Amniotic stem cell (primary cell): ENCODE measurements at regions not wholly inside any gene's neighbourhood (a gene's known extent, or its start where the extent isn't known, plus 50 kb on each side); places are given as distances from the start of the nearest gene placed in this dataset.

Source experiments
- DNase-seq: peaks from one replicate; lab custom pipeline; 2025; lab: John Stamatoyannopoulos, UW

DNA sequence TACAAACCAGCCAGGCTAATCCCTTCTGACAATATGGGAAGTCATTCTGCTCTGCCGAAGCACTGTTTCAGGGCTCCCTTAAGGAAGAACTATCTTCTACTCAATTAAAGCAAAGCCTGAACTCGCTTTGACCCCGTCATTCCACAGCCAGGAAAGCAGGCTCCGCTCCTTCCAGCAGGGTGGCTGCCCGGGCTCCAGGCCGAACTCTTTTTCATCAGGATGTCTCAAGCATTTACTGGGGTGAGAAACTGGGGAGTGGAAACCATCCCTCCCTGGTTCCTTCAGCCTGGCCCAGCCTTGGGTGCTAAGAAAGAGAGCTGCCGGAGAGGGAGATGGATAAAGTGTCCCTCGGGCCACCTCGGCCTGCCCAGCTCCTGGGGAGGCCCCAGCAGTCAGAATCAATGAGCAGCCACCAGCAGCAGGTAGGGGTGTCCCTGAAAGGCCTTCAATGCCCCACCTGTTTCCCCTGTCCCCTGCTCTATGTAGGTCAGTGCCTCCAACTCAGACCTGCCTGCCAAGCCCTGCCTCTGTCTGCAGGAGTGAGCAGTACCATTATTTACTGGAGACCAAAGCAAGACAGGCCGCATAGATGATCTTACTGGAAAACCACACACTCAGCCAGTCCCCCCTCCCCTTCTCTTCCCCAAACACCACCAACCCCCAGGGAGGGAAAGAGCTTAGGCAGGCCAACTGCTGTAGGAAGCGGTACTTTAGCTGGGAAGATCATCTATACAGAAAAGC, 225.6 kb upstream of the TLE3 start:
- no peak for DNase-seq

DNA sequence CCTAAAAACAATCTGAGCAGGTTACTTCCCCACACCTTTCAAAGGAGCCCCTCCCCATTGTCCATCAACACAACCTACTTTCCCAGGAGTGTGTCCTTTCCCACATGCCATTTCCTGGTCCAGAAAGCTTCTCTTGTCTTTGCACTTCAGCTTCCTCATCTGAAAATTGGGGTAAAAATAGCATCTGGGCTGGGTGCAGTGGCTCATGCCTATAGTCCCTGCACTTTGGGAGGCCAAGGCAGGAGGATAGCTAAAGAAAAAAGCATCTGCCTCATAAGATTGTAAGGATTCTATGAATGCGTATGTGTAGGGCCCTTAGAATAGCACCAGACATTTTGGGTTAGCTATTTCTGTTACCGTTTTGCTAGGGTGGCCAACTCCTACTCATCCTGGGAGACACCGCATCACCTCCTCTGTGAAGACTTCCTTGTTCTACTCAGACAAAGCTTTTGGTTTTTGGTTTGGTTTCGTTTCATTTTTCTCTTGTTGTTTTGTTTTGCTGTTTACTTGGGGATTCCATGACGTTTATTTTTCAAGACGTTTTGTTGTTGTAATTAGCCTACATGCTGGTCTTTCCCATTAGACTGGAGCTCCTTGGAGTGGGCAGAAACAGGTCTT, 224.4 kb upstream of the TLE3 start:
- DNase-seq = no peak

DNA sequence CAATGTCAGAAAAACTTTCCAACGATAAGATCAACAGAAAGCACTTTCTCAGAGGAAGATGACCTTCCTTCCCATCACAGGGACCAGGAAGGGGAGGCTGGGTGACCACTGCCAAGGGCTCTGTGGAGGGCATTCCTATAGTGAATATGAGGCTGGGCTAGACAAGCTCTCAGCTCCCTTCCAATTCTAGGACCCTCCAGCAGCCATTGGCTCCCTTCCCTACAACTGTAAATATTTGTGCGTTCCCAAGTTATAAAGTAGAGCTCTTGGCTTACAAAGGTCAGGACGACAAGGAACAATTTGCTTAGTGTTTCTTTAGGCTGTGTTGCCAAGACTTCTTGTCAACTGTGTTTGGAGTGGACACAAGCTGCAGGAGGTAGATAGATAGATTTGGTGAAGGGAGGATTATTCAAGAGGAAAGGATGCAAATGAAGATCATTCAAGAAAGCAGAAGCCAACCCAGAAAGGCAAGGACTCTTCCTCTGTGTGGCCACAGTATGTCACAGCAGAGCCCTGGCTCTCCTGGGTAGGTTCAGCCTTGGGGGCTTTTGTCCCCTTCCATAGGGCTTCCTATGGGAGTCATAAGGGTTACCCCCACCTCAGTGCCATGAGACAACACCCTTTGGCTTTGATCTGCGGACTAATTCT, 223.6 kb upstream of the TLE3 start:
- DNase-seq = no peak

DNA sequence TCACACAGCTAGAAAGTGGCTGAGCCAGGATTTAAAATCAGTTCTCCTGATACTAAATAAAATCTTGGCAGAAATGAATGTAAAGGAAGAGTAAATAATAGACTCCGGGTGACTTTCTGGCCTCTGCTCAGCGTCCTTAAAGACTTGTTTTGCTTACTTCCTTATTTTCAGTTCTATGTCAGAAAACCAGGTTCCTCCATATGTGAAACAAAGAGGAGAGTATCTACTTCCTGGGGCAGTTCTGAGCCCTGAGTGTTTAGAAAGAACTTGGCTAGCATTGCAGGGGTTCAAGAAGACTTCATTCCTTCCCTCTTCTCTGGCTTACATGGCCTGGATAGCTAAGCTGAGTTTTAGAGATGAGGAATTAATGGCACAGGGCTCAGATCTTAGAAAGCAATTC, 222.8 kb upstream of the TLE3 start:
- no peak for DNase-seq

DNA sequence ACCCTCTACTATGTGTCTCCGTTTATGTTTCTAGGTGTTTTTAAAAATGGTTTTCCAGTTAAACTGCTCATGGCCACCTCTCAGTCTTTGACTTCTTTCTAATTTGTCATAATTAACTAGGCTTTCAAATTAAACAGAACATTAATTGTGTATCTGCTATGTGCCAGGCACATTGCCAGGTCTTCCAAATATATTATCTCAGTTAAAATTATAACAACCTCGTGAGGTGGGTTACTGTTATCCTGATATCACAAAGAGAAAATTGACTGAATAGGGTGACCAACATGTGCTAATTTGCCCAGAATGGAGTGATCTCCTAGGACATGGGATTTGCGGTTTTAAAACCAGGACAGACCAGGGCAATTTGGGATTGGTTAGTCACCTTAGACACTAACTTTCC, 222.4 kb upstream of the TLE3 start:
- DNase-seq = no peak

DNA sequence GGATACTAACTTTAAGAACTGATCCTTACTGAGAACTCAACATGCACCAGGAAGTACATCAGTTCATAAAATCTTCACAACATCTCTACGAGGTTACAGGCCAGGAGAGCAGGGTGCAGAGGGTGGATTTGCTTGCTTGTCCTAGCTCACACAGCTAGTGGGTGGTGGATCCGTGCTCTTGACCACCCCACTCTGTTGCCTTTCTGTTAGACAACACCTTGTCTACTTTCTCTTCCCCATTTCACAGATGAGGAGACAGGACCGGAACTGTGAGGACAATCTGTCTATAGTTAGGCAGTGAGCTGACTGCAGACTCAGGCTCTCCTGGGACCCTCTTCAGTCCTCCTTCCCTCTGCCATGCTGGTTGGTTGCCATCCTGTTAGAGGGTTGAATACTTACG, 221.7 kb upstream of the TLE3 start:
- DNase-seq = no peak

DNA sequence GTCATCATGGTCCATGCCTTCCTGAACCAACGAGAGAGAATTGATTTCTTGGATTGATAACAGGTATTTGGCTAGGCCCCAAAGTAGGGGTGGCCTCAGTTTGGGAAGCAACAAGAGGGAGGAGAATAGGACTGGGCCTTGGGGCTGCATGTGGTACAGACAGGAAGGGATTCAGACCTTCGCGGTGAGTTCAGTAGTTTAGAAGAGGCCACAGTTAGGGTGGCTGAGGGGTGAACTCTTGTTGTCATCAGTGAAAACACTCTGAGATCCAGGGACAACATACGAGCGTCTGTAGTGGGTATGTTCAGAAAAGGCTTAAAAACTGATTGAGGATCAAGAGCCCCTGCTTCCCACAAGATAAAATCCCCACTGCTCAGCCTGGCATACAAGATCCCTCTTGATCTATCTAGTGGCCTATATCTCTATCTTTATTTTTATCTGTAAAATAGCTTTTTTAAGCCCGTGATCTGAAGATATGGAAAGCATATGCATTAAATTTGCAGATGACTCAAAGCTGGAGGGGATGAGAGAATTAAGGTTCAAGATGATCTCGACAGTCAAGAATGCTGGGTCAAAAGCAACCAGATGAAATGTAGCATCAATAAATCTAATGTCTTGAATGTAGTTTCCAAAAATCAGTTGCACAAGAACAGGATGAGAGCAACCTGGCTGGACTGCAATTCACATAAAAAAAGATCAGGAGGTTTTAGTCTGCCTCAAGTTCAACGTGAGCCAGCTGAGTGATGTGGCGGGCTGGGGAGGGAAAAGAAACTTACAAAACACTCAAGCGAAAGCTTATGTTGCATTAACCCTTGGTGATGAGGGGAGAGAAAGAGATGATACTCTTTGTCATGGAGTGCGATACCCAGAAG, 221.1 kb upstream of the TLE3 start:
- no peak for DNase-seq

DNA sequence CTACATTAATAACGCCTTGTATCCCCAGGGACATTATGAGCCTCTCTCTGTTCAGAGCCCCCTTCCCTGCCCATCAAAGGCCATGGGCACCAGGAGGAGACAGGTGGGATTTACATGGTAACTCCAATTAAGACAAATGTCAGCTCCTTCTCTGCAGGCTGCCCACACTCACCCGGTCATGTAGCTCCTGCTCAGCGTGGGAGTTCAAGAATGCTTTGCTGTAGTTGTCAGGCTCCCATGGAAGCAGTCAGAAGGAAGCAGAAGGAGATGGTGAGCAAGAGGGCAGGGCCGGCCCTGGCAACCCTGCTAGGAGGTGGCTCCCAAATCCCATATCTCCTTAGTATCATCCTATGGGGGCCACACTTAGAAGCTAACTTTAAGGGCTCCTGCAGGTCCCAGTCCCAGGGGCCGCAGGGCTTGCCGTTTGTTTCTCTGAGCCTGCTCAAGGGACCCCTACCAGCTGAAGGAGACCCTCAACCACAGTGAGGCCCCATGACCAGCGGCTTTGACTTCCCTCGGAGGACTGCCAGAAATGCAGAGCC, 218.4 kb upstream of the TLE3 start:
- DNase-seq = no peak

DNA sequence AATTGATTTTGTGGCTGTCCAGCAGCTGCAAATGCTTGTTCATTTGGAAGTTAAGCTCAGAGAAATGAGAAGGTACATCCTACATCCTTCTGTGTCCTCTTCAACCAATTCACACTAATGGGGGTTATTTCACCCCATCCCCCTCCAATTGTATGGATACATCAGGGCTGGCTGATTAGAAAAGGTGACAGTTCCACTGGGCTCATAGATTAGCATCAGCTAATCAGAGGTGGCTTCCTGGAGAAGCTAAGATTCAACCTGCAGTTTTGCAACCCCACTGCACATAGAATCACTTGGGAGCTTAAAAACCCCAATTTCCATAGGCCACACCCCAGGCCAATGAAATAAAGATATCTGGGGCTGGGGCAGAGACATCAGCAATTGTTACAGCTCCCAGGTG, 217.7 kb upstream of the TLE3 start:
- DNase-seq = no peak

DNA sequence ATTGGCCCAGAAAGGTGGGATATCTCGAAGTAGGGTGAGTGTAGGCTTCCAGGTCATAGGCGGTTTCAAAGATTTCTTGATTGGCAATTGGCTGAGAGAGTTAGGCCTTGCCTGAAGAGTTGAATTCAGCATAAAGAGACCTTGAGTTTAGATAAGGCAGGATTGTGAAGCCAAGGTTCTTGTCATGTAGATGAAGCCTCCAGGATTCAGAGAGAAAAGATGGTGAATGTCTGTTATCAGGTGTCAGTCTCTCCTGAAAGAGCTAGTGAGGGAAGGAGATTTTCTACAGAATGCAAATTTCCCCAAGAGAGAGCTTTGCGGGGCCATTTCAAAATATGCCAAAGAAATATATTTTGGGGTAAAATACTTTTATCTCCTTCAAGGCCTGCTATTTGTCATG, 217.0 kb upstream of the TLE3 start:
- DNase-seq = no peak

DNA sequence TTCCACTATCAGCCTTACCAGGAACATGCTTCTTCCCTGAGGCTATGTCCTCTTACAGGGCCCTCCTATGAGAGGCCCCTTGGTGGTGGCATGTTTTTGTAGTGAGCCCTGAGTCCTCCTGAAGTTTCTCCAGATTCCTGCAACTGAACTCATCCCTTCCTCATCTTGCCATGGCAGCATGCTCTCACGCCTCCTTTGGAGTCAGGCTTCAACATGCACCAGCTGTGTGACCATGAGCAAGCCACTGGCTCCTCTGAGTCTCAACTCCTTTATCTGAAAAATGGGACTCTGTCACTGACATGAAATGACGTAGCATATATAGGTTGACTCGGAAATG, 216.3 kb upstream of the TLE3 start:
- DNase-seq = no peak

DNA sequence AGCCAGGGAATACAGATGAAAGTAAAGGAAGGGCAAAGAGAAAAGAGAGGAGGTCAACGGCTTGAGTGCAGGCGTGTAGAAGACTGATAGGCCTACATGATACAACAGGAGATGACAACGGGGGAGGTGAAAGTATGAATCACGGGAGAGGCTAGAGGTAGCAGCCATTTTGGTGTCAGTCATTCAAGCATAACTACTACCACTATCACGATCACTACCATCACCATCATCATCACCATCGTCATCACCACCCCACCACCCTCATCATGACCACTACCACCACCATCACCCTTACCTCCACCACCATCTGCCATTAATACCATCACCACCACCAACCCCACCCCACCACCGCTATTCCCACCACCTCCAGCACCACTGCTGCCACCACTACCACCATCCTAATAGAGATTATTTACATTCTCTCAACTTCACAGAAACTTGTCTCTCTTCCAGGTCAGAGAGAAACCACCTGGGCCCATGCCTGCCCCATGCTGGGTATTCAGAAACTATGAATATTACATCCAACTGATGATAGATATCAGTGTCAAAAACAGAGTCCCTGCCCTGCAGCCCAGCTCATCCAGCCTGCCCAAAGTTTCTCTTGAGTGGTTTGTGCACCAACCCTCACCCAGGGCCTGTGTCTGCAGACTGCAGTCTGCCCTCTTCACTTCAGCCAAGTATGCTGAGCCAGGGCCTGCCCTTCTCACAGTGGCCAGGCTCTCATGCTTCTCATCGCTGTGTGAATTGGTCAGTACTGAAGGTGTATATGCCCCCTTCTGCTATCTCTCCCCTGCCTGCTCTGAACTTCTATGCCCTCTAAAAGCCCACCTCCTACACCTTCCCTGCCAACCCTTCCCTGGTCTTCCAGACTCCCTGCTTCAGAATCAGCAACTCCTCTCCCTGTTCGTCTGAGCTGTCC, 215.6 kb upstream of the TLE3 start:
- DNase-seq = no peak

DNA sequence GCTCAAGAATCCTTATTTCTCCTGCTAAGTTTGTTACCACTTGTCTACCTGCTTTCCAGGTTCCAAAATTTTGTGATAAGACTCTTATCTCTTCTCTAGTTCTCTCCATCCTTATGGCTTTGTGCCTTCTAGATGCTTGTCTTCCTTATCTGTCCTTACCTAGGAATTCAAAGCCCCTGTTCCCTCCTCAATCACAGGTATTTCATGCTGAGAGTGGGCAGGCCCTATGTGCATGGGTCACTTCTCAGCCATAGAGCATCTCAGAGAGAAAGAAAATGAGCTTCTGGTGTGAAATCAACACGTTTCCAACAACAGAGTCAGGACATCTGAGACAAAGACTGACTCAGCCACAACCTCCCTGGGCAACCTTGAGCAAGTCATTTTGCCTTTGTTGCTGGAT, 214.1 kb upstream of the TLE3 start:
- no peak for DNase-seq

DNA sequence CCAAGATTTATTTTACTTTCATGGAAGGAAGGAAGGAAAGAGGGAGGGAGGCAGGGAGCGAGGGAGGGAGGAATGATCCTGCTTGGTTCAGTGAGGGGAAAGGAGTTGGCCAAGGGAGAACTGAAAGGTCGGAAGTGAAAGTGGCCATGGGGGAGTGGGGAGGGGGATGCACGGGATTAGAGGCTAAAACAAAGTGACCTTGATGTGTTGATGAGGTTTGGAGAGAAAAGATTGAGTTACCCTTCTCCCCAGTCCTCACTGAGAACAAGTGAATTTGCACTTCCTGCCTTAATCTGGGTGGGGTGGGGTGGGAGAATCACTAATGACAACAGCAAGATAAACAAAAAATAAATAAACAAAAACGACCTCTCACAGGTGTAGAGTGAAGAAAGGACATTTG, 212.0 kb upstream of the TLE3 start:
- DNase-seq = no peak

DNA sequence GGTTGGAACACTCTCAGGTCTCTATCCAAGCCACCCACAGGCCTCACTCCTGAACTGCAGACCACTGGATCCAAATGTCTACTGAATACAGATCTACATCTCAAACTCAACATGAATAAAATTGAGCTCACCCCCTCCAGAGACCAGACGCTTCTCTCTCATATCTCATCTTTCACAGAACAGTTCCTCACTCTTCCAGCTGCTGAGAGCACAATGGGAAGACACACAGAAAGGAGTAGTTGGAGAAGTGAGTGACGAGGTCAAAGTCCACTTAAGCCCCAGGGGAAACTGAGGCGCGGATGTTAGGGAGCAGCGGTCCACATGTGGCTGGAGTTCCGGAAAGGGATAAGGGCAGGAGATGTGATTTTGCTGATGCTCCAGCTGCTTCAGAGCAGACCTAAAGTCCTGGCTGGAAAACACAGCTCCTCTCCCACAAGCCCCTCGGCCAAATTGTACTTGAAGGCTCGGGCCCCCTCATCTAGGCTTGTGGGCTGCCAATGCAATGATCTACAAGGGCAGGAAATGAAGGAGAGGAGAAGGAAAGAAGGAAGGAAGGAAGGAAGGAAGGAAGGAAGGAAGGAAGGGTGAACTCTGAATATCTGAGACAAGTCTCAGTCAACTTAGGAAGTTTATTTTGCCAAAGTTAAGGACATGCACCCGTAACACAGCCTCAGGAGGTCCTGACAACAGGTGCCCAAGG, 211.2 kb upstream of the TLE3 start:
- DNase-seq = no peak

DNA sequence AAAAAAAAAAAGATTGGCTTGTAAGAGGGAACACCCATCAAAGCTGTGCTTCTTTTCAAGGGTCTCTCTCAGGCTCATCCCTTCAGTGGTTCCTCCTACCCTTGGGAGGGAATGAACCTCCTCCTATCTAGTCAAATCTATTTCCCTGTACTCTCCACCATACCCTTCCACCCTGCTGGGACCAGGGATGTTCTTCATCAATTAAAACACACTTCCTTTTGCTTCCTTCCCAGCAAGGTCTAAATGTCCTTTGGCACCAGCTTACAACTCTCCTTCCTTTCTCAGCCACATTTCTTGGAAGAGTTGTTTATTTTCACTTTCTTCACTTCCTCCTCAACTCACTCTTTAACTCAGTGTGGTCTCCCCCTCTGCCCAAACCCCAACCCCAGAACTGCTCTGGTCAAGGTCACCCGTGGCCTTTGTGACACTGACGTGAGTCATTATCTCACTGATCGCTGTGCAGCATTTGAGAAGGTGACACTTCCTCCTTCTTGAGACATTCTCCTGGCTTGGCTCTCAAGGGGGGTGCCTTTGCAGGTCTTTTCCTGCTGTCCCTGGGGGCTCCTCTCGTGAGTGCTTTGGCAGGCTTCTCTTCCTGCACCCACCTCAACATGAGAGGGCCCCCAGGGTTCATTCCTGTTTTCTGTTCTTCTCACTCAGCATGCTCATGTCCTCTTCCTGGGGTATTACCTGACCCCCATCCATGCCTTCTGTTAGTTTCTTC, 210.5 kb upstream of the TLE3 start:
- DNase-seq = no peak

DNA sequence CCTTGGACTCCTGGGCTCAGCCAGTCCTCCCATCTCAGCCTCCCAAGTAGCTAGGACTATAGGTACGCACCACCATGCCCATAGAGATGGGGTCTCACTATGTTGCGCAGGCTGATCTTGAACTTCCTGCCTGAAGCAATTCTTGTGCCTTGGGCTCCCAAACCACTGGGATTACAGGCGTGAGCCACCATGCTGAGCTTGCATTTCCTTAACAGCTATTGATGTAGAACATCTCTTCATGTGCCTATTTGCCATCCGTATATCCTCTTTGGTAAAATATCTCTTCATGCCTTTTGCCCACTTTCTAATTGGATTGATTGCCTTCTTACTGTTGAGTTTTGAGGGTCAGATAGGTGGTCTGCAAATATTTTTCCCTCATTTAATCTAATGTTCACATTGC, 208.9 kb upstream of the TLE3 start:
- no peak for DNase-seq

DNA sequence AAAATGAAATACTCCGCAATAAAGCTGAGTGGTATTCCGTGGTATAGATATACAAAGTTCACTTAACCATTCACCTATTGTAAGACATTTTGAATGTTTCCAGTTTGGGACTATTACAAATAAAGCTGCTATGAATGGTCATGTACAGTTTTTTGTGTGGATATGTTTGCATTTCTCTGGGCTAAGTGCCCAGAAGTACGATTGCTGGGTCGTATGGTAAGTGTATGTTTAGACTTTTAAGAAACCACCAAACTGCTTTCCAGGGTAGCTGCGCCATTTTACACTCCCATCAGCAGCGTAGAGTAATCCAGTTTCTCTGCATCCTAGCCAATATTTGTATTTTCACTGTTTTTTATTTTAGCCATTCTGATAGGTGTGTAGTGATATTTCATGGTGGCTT, 208.4 kb upstream of the TLE3 start:
- DNase-seq = no peak

DNA sequence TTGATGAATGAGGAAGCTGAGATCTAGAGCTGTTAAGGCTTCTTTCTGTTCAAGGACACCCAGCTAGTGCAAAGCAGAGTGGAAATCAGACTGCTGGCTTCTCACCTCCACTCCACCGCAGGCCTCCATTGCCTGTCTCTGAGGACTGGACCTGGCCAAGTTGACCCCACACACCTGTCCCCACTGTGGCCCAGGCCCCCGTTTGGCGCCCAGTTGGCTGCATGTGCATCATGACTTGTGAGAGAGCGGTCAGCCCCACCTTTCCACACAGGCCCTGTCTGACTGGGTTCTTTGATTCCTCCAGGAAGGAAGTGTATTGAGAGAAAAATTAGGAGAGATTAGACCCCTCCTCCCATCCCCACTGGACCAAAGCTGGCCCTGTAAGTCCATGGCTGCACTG, 206.3 kb upstream of the TLE3 start:
- DNase-seq = no peak

DNA sequence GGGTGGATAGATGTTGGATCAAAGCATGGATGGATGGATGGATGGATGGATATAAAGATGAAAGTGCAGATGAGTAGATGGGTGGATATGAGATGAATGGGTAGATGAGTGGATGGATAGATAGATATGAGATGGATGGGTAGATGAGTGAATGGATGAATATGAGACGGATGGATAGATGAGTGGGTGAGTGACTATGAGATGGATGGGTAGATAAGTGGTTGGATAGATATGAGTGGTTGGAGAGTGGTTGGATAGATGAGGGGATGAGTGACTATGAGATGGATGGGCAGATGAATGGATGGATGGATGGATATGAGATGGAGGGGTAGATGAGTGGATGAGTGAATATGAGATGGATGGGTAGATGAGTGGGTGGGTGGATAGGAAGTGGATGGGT, 204.6 kb upstream of the TLE3 start:
- no peak for DNase-seq
